D341Med (cell line): ENCODE measurements at regions not wholly inside any gene's neighbourhood (a gene's known extent, or its start where the extent isn't known, plus 50 kb on each side); places are given as distances from the start of the nearest gene placed in this dataset.
"Not testable (repeated sequence)": the region's sequence is repeated elsewhere in the genome, so short reads cannot be mapped to it uniquely, and the experiment has no call there.

ENCODE experiments used
- DNase-seq: peaks from one replicate; pipeline ENCODE4 v3.0.0; 2012; ENCODE audit warnings: low spot score

- no peak for DNase-seq
Measured at GRCh38 chr7:32648408-32649156, 153.3 kb downstream of the AVL9 start.

- not testable (repeated sequence) for DNase-seq
Measured at GRCh38 chr7:32645255-32645654, 150.0 kb downstream of the AVL9 start.

- DNase-seq = no peak
Measured at GRCh38 chr7:32643194-32643593, 147.9 kb downstream of the AVL9 start.

- DNase-seq = no peak
Measured at GRCh38 chr7:32639122-32639521, 143.8 kb downstream of the AVL9 start.

GRCh38 chr7:32638479-32639121 is 143.3 kb downstream of the AVL9 start:
- DNase-seq = not testable (repeated sequence)
